ENCODE measurements at regions not wholly inside any gene's neighbourhood (a gene's known extent, or its start where the extent isn't known, plus 50 kb on each side); places are given as distances from the start of the nearest gene placed in this dataset.
A peak's percentile ranks its signal among the peaks of the same experiment; 100 is the strongest.

DNA sequence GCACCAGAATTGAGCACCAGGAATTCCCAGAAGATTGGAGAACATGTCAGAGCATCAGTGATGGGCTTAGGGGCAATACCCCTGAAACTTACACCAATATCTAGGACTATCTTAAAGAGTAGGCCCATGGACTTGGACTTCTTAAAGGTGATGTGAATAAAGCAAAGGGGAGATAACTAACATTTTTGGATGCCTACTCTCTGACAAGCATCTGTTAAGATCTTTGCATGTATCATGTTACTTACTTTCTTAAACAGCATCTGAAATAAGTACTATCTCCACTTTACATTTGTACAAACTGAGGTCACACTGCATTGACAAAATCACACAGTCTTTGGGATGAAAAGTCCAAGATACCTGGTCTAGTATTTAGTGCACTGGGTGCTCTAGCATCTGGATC is 258.6 kb upstream of the ARSJ start:
- intact Hi-C loops (cut with DNase I) = no loop called here
- H3K9me3 ChIP-seq = no peaks in the 10 kb centered on the region
- no peaks in the 10 kb centered on the region for H3K4me1 ChIP-seq
- no peak overlapping the region for H3K27ac ChIP-seq
- no peaks in the 10 kb centered on the region for H3K27me3 ChIP-seq
- H3K4me3 ChIP-seq = no peak overlapping the region
- TF ChIP-seq EP300 (IDR thresholded peaks at IDR 0.05) = no peak
- TF ChIP-seq POLR2A (IDR thresholded peaks at IDR 0.05) = no peak
- TF ChIP-seq, protein P1, sequence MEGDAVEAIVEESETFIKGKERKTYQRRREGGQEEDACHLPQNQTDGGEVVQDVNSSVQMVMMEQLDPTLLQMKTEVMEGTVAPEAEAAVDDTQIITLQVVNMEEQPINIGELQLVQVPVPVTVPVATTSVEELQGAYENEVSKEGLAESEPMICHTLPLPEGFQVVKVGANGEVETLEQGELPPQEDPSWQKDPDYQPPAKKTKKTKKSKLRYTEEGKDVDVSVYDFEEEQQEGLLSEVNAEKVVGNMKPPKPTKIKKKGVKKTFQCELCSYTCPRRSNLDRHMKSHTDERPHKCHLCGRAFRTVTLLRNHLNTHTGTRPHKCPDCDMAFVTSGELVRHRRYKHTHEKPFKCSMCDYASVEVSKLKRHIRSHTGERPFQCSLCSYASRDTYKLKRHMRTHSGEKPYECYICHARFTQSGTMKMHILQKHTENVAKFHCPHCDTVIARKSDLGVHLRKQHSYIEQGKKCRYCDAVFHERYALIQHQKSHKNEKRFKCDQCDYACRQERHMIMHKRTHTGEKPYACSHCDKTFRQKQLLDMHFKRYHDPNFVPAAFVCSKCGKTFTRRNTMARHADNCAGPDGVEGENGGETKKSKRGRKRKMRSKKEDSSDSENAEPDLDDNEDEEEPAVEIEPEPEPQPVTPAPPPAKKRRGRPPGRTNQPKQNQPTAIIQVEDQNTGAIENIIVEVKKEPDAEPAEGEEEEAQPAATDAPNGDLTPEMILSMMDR (IDR thresholded peaks at IDR 0.05) = no peak
- no peak for TF ChIP-seq POLR2AphosphoS5 (IDR thresholded peaks at IDR 0.05)
- no peaks in the 10 kb centered on the region for H3K36me3 ChIP-seq
- no peak for DNase-seq

DNA sequence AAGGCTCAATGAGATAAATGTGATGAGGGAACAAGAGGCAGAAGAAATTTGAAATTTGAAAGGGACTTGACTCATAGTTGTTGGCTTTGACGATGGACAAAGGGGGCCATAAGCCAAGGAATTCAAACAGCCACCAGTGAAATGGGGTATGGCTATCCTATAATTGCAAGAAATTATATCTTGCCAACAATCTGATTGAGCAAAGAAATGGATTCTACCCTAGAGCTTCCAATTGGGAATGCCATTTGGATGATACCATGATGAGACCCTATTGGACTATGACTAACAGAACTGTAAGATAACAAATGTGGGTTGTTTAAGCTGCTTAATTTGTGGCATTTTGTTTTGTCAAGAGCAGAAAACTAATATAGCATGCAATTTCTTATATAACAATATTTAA is 270.1 kb upstream of the ARSJ start:
- H3K27me3 ChIP-seq = no peaks in the 10 kb centered on the region
- 86 to 97% methylated on average over 1 of the region's 1 CpG for WGBS, 2 donors
- no peak overlapping the region for H3K4me3 ChIP-seq
- intact Hi-C loops (cut with DNase I) = no loop called here
- no peaks in the 10 kb centered on the region for H3K36me3 ChIP-seq
- H3K27ac ChIP-seq = no peak overlapping the region
- no peak for TF ChIP-seq EP300 (IDR thresholded peaks at IDR 0.05)
- TF ChIP-seq, protein P1 (IDR thresholded peaks at IDR 0.05) = no peak
- TF ChIP-seq POLR2AphosphoS5 (IDR thresholded peaks at IDR 0.05) = no peak
- no peak for TF ChIP-seq POLR2A (IDR thresholded peaks at IDR 0.05)
- H3K9me3 ChIP-seq = peaks cover 0 to 13% (median 0%) of the 10 kb centered on the region in 4 donors
- H3K4me1 ChIP-seq = peaks cover 0 to 9% (median 2%) of the 10 kb centered on the region in 4 donors
- no peak for DNase-seq

DNA sequence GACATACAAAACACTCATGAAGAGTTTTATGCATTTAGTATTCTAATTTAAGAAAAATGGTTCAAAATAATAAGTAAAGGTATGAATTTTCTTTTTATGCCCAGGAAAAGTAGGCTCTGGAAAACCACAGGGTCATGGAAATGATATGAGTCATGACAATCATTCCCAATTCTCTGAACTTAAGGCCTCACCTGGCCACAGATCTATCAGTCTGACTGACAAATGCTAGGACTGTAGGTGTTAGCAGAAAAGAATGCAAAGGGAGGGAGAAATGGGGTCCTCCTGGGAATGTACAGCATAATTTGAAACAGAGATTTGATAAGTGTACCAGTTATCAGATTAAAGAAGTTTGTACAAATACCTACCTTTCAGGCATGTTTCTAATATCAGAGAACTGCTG is 270.5 kb upstream of the ARSJ start:
- Histone ChIP-seq H3K36me3 (no peaks in the 10 kb centered on the region), H3K27me3 (no peaks in the 10 kb centered on the region), H3K4me3 (no peak overlapping the region), H3K27ac (peak overlapping the region in 3 of 4 donors; percentile 15 to 44 (median 31)), H3K9me3 (peaks cover 0 to 13% (median 0%) of the 10 kb centered on the region in 4 donors), H3K4me1 (peaks cover 0 to 9% (median 2%) of the 10 kb centered on the region in 4 donors)
- DNase-seq = no peak
- TF ChIP-seq POLR2A (IDR thresholded peaks at IDR 0.05) (no peak), POLR2AphosphoS5 (IDR thresholded peaks at IDR 0.05) (no peak), EP300 (IDR thresholded peaks at IDR 0.05) (no peak)
- TF ChIP-seq, protein P1 (IDR thresholded peaks at IDR 0.05) = no peak
- intact Hi-C loops (cut with DNase I) = no loop called here

DNA sequence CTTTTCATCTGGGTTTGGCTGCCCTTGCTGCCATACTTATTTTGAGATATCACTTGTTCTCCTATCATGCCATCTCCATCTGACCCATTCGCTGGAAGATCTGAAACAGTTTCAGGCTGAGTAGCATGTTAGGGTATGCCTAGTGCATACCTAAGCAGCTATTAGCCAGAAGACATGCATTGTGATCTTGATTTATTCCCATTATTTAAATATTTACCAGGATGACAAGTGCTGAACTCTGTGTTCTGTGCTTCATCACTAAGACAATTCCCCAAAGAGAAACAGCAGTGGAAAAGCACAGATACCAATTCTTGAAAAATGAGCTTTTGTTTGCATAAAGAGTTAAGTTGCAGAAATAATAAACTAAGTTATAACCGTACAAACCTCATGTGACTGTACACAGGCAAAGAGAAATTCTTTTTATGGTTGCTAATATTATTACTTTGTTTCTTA is 271.0 kb upstream of the ARSJ start:
- no peak for DNase-seq
- H3K4me1 ChIP-seq = peaks cover 0 to 9% (median 2%) of the 10 kb centered on the region in 4 donors
- intact Hi-C loops (cut with DNase I) = no loop called here
- H3K27ac ChIP-seq = peak overlapping the region in 3 of 4 donors; percentile 15 to 44 (median 31)
- peaks cover 0 to 13% (median 0%) of the 10 kb centered on the region in 4 donors for H3K9me3 ChIP-seq
- H3K36me3 ChIP-seq = no peaks in the 10 kb centered on the region
- peak in 1 of 4 donors; percentile 60 for TF ChIP-seq EP300 (IDR thresholded peaks at IDR 0.05)
- TF ChIP-seq POLR2A (IDR thresholded peaks at IDR 0.05) = no peak
- peak in 3 of 4 donors; percentile 50 to 89 (median 65) for TF ChIP-seq POLR2AphosphoS5 (IDR thresholded peaks at IDR 0.05)
- H3K27me3 ChIP-seq = no peaks in the 10 kb centered on the region
- 64 to 75% methylated on average over 2 of the region's 2 CpGs for WGBS, 2 donors
- no peak overlapping the region for H3K4me3 ChIP-seq

DNA sequence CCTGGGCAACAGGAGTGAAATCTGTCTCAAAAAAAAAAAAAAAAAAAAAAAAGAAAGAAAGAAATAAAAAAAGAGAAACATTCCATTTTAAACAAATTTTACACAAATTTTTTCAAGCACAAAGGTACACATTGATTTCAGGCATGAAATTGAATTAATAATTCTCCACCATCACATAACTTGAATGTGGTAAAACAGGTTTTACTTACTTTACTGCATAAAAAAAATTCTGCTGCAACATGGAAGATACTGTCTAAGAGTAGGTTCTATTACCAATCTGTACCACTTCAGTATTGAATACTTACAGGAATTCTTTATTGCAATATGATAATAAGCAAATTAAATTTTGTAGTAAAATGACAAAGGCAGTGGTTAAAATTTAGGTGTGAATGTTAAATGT is 271.6 kb upstream of the ARSJ start:
- Histone ChIP-seq H3K4me1 (peaks cover 0 to 9% (median 2%) of the 10 kb centered on the region in 4 donors), H3K36me3 (no peaks in the 10 kb centered on the region), H3K27me3 (no peaks in the 10 kb centered on the region), H3K27ac (peak overlapping the region in 3 of 4 donors; percentile 15 to 44 (median 31)), H3K9me3 (peaks cover 0 to 13% (median 0%) of the 10 kb centered on the region in 4 donors), H3K4me3 (no peak overlapping the region)
- intact Hi-C loops (cut with DNase I) = no loop called here
- DNase-seq = no peak
- no peak for TF ChIP-seq EP300 (IDR thresholded peaks at IDR 0.05)
- TF ChIP-seq, protein P1 (IDR thresholded peaks at IDR 0.05) = no peak
- no peak for TF ChIP-seq POLR2AphosphoS5 (IDR thresholded peaks at IDR 0.05)
- TF ChIP-seq POLR2A (IDR thresholded peaks at IDR 0.05) = no peak

Measured in sigmoid colon (tissue), 6 donors.